ENCODE measurements at regions not wholly inside any gene's neighbourhood (a gene's known extent, or its start where the extent isn't known, plus 50 kb on each side); places are given as distances from the start of the nearest gene placed in this dataset.

GRCh38 chr3:152103257-152103656, 165.5 kb upstream of the MBNL1 start:
- Mint-ChIP-seq H3K27me3 (ENCODE audit: unreplicated experiment) (no peaks in the 10 kb centered on the region), H3K9me3 (ENCODE audit: low read depth, unreplicated experiment) (no peaks in the 10 kb centered on the region), H3K27ac (ENCODE audit: unreplicated experiment) (no peak overlapping the region), H3K4me1 (ENCODE audit: low read depth, unreplicated experiment) (peaks cover 20% of the 10 kb centered on the region), H3K4me3 (ENCODE audit: low read depth, unreplicated experiment) (no peak overlapping the region), H3K36me3 (ENCODE audit: insufficient read depth, unreplicated experiment) (no peaks in the 10 kb centered on the region)
- DNase-seq, result no peak
- intact Hi-C loops (cut with micrococcal nuclease; ENCODE audit: unreplicated experiment), result no loop called here
- CTCF ChIA-PET, result interaction anchor here (1.2 kb wide), 1 partner anchor 15 kb away, joined by 3 read pairs; no protein-coding TSS in a partner anchor
- TF ChIP-seq CTCF (IDR thresholded peaks at IDR 0.05; ENCODE audit: unreplicated experiment), result no peak
- BruUV-seq (replicated peaks), result no TSS peak

GRCh38 chr3:152104847-152105415, 163.8 kb upstream of the MBNL1 start:
- H3K4me1 Mint-ChIP-seq (ENCODE audit: low read depth, unreplicated experiment), result peaks cover 19% of the 10 kb centered on the region
- no TSS peak for BruUV-seq (replicated peaks)

GRCh38 chr3:152105446-152105845, 163.3 kb upstream of the MBNL1 start:
- BruUV-seq (replicated peaks), result no TSS peak
- H3K9me3 Mint-ChIP-seq (ENCODE audit: low read depth, unreplicated experiment), result no peaks in the 10 kb centered on the region
- intact Hi-C loops (cut with micrococcal nuclease; ENCODE audit: unreplicated experiment), result no loop called here
- no peak for DNase-seq
- CTCF ChIA-PET, result no interaction called here
- no peak overlapping the region for H3K27ac Mint-ChIP-seq (ENCODE audit: unreplicated experiment)
- no peak overlapping the region for H3K4me3 Mint-ChIP-seq (ENCODE audit: low read depth, unreplicated experiment)
- no peak for TF ChIP-seq CTCF (IDR thresholded peaks at IDR 0.05; ENCODE audit: unreplicated experiment)
- H3K36me3 Mint-ChIP-seq (ENCODE audit: insufficient read depth, unreplicated experiment), result no peaks in the 10 kb centered on the region
- no peaks in the 10 kb centered on the region for H3K27me3 Mint-ChIP-seq (ENCODE audit: unreplicated experiment)
- H3K4me1 Mint-ChIP-seq (ENCODE audit: low read depth, unreplicated experiment), result peaks cover 14% of the 10 kb centered on the region

More at GRCh38 chr3:152104847-152105415, 163.8 kb upstream of the MBNL1 start:
- Mint-ChIP-seq H3K9me3 (ENCODE audit: low read depth, unreplicated experiment) (no peaks in the 10 kb centered on the region), H3K4me3 (ENCODE audit: low read depth, unreplicated experiment) (no peak overlapping the region), H3K27ac (ENCODE audit: unreplicated experiment) (no peak overlapping the region), H3K27me3 (ENCODE audit: unreplicated experiment) (no peaks in the 10 kb centered on the region), H3K36me3 (ENCODE audit: insufficient read depth, unreplicated experiment) (no peaks in the 10 kb centered on the region)
- intact Hi-C loops (cut with micrococcal nuclease; ENCODE audit: unreplicated experiment), result no loop called here
- no peak for DNase-seq
- TF ChIP-seq CTCF (IDR thresholded peaks at IDR 0.05; ENCODE audit: unreplicated experiment), result no peak
- CTCF ChIA-PET, result no interaction called here

GRCh38 chr3:152109038-152109437, 159.7 kb upstream of the MBNL1 start:
- BruUV-seq (replicated peaks), result no TSS peak
- intact Hi-C loops (cut with micrococcal nuclease; ENCODE audit: unreplicated experiment), result no loop called here
- H3K27ac Mint-ChIP-seq (ENCODE audit: unreplicated experiment), result no peak overlapping the region
- peaks cover 9% of the 10 kb centered on the region for H3K4me1 Mint-ChIP-seq (ENCODE audit: low read depth, unreplicated experiment)
- H3K9me3 Mint-ChIP-seq (ENCODE audit: low read depth, unreplicated experiment), result no peaks in the 10 kb centered on the region
- H3K36me3 Mint-ChIP-seq (ENCODE audit: insufficient read depth, unreplicated experiment), result no peaks in the 10 kb centered on the region
- no peak overlapping the region for H3K4me3 Mint-ChIP-seq (ENCODE audit: low read depth, unreplicated experiment)
- no peaks in the 10 kb centered on the region for H3K27me3 Mint-ChIP-seq (ENCODE audit: unreplicated experiment)
- no peak for DNase-seq
- no peak for TF ChIP-seq CTCF (IDR thresholded peaks at IDR 0.05; ENCODE audit: unreplicated experiment)
- CTCF ChIA-PET, result no interaction called here
